KMS-11 (cell line): ENCODE measurements at regions not wholly inside any gene's neighbourhood (a gene's known extent, or its start where the extent isn't known, plus 50 kb on each side); places are given as distances from the start of the nearest gene placed in this dataset.

Source experiments
- H2AFZ ChIP-seq: fragments of 200-600 bp; sonication (generic); 2 replicates; pipeline ENCODE4 v1.6.1; 2016; ENCODE audit warnings: antibody characterized with exemption, mixed run types, low read depth
- H3K27ac ChIP-seq: fragments of 200-600 bp; sonication (generic); 2 replicates; pipeline ENCODE4 v1.6.1; 2016; ENCODE audit warnings: mild to moderate bottlenecking, mixed run types
- H3K27me3 ChIP-seq: fragments of 200-600 bp; sonication (generic); 2 replicates; pipeline ENCODE4 v1.6.1; 2017; ENCODE audit warnings: mild to moderate bottlenecking, low read depth, mixed run types, moderate library complexity; ENCODE audit not compliant: insufficient read depth
- H3K36me3 ChIP-seq: fragments of 200-600 bp; sonication (generic); 2 replicates; pipeline ENCODE4 v1.6.1; 2017; ENCODE audit warnings: mild to moderate bottlenecking, mixed run types; ENCODE audit not compliant: insufficient read depth
- H3K4me1 ChIP-seq: fragments of 200-600 bp; sonication (generic); 2 replicates; pipeline ENCODE4 v1.6.1; 2016; ENCODE audit warnings: mild to moderate bottlenecking, low read depth, mixed run types; ENCODE audit not compliant: poor library complexity, severe bottlenecking
- H3K4me2 ChIP-seq: fragments of 200-600 bp; sonication (generic); 2 replicates; pipeline ENCODE4 v1.7.0; 2016; ENCODE audit warnings: mild to moderate bottlenecking, mixed run types
- H3K4me3 ChIP-seq: fragments of 200-600 bp; sonication (generic); IDR thresholded peaks from 2 replicates; pipeline ENCODE4 v1.6.1; 2017; ENCODE audit warnings: low read depth, low read length, mixed read lengths; ENCODE audit not compliant: insufficient read depth
- H3K79me2 ChIP-seq: fragments of 200-600 bp; sonication (generic); 2 replicates; pipeline ENCODE4 v1.6.1; 2016; ENCODE audit warnings: low read depth, mixed run types; ENCODE audit not compliant: insufficient read depth
- H3K9ac ChIP-seq: fragments of 200-600 bp; sonication (generic); 2 replicates; pipeline ENCODE4 v1.6.1; 2016; ENCODE audit warnings: mild to moderate bottlenecking, mixed run types
- H4K20me1 ChIP-seq: fragments of 200-600 bp; sonication (generic); 2 replicates; pipeline ENCODE4 v1.6.1; 2016; ENCODE audit warnings: mild to moderate bottlenecking, mixed run types; ENCODE audit not compliant: insufficient read depth
- CTCF ChIP-seq: fragments of 200-600 bp; sonication (generic); conservative IDR thresholded peaks from 2 replicates; pipeline ENCODE4 v1.6.1; 2017; ENCODE audit warnings: low read depth, mild to moderate bottlenecking, antibody characterized with exemption, low read length, moderate library complexity, mixed read lengths

- no peak overlapping the region for H3K9ac ChIP-seq
- no peaks in the 10 kb centered on the region for H3K36me3 ChIP-seq
- H4K20me1 ChIP-seq = no peaks in the 10 kb centered on the region
- H3K4me3 ChIP-seq = no peak overlapping the region
- H2AFZ ChIP-seq = no peak overlapping the region
- no peak overlapping the region for H3K4me2 ChIP-seq
- no peaks in the 10 kb centered on the region for H3K27me3 ChIP-seq
- no peak overlapping the region for H3K27ac ChIP-seq
- no peak for TF ChIP-seq CTCF
- no peaks in the 10 kb centered on the region for H3K79me2 ChIP-seq
- no peaks in the 10 kb centered on the region for H3K4me1 ChIP-seq
Observed at GRCh38 chr2:65518751-65519150, 86.4 kb upstream of the SPRED2 start.

DNA sequence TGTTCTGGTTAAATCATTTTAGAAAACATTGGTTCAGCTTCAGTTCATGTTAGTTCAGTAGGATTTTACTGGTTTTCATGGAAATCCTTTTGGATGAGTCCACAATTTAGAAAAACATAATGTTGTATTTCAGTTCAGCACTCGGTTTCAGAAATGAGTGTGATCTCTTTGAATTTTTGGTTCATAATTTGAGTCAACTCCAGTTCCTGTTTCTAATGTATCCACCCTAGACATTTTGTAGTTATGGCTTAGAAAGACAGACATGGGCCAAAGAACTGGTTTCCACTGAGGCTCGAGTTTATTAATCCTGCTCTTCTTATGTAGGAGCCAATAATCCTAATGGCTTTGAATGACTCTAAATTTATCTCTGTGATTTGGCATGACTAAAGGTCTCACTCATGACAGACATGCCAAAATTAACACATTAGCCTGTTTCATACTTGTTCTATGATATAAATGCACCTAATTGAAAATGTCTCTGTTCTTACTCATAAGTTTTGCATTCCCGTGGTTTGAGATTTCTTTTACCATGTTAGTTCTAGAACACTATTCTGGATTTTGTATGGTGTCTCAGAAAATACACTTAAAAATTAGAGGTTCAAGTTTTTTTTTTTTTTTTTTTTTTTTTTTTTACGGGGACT lies 82.3 kb upstream of the SPRED2 start:
- Histone ChIP-seq H3K4me1 (no peaks in the 10 kb centered on the region), H3K79me2 (no peaks in the 10 kb centered on the region), H3K4me2 (no peak overlapping the region), H3K27ac (no peak overlapping the region), H2AFZ (no peak overlapping the region), H3K9ac (no peak overlapping the region), H3K27me3 (no peaks in the 10 kb centered on the region), H4K20me1 (no peaks in the 10 kb centered on the region), H3K36me3 (no peaks in the 10 kb centered on the region), H3K4me3 (no peak overlapping the region)
- no peak for TF ChIP-seq CTCF

GRCh38 chr2:65512783-65513182 lies 80.4 kb upstream of the SPRED2 start:
- H3K36me3 ChIP-seq = no peaks in the 10 kb centered on the region
- no peak overlapping the region for H3K4me2 ChIP-seq
- no peak overlapping the region for H3K9ac ChIP-seq
- no peaks in the 10 kb centered on the region for H3K4me1 ChIP-seq
- H2AFZ ChIP-seq = no peak overlapping the region
- H3K27ac ChIP-seq = no peak overlapping the region
- H3K79me2 ChIP-seq = no peaks in the 10 kb centered on the region
- H3K4me3 ChIP-seq = no peak overlapping the region
- H3K27me3 ChIP-seq = no peaks in the 10 kb centered on the region
- no peaks in the 10 kb centered on the region for H4K20me1 ChIP-seq
- no peak for TF ChIP-seq CTCF

- Histone ChIP-seq H3K27ac (no peak overlapping the region), H4K20me1 (no peaks in the 10 kb centered on the region), H3K79me2 (no peaks in the 10 kb centered on the region), H3K4me3 (no peak overlapping the region), H2AFZ (no peak overlapping the region), H3K4me1 (no peaks in the 10 kb centered on the region), H3K4me2 (no peak overlapping the region), H3K27me3 (no peaks in the 10 kb centered on the region), H3K36me3 (no peaks in the 10 kb centered on the region), H3K9ac (no peak overlapping the region)
- TF ChIP-seq CTCF = no peak
Observed at GRCh38 chr2:65511306-65511705, 78.9 kb upstream of the SPRED2 start.
